ENCODE measurements at regions not wholly inside any gene's neighbourhood (a gene's known extent, or its start where the extent isn't known, plus 50 kb on each side); places are given as distances from the start of the nearest gene placed in this dataset.
A peak's percentile ranks its signal among the peaks of the same experiment; 100 is the strongest.

DNA sequence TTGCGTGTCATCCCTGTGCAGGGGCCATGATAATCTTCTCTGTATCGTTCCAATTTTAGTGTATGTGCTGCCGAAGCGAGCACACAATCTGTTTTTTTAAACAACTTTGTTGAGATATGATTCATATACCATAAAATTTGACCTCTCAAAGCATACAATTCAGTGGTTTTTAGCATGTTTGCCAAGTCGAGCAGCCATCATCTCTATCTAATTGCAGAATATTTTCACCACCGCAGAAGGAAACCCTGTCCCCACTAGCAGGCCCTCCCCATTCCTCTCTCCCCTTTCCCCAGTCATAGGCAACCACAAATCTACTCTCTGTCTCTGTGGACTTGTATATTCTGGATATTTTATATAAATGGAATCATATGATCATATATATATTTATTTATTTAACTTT lies 78.7 kb upstream of the TINAGL1 start:
- no peak for TF ChIP-seq MYC (IDR thresholded peaks at IDR 0.05; ENCODE audit: low read depth, low read length)
- TF ChIP-seq, protein P1, sequence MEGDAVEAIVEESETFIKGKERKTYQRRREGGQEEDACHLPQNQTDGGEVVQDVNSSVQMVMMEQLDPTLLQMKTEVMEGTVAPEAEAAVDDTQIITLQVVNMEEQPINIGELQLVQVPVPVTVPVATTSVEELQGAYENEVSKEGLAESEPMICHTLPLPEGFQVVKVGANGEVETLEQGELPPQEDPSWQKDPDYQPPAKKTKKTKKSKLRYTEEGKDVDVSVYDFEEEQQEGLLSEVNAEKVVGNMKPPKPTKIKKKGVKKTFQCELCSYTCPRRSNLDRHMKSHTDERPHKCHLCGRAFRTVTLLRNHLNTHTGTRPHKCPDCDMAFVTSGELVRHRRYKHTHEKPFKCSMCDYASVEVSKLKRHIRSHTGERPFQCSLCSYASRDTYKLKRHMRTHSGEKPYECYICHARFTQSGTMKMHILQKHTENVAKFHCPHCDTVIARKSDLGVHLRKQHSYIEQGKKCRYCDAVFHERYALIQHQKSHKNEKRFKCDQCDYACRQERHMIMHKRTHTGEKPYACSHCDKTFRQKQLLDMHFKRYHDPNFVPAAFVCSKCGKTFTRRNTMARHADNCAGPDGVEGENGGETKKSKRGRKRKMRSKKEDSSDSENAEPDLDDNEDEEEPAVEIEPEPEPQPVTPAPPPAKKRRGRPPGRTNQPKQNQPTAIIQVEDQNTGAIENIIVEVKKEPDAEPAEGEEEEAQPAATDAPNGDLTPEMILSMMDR (IDR thresholded peaks at IDR 0.05; ENCODE audit: low read depth, low read length): no peak
- no peak for TF ChIP-seq POLR2A (IDR thresholded peaks at IDR 0.05; ENCODE audit: extremely low read depth, insufficient read length)
- TF ChIP-seq, protein P2, sequence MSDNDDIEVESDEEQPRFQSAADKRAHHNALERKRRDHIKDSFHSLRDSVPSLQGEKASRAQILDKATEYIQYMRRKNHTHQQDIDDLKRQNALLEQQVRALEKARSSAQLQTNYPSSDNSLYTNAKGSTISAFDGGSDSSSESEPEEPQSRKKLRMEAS (IDR thresholded peaks at IDR 0.05; ENCODE audit: low read depth, low read length): no peak
- H3K4me3 ChIP-seq (ENCODE audit: low read depth, low read length): no peak overlapping the region
- no peak for DNase-seq (ENCODE audit: low read depth)

DNA sequence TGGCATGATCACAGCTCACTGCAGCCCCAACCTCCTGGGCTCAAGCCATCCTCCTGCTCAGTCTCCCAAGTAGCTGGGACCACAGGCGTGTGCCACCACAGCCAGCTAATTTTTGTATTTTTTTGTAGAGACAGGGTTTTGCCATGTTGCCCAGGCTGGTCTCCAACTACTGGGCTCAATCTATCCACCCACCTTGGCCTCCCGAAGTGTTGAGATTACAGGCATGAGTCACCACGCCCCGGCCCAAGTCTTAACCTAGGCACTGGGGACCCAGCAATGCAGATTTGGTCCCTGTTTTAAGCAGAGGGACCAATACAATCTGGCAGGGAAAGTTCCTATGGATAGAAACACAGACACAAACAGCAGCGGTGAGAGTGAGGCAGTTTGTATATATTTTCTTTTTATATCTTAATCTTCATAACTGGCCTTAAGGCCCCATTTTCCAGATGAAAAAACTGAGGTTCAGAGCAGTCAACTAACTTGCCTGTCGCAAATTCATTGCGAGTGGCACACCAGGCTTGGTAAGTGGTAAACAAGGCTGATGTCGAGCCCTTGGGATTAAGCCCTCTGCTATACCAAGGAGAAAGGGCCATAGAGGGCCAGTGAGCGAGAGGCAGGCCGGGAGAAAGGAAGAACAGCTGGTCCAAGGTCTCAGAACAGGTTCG lies 77.8 kb upstream of the TINAGL1 start:
- TF ChIP-seq MYC (IDR thresholded peaks at IDR 0.05; ENCODE audit: low read depth, low read length) (no peak), POLR2A (IDR thresholded peaks at IDR 0.05; ENCODE audit: extremely low read depth, insufficient read length) (no peak)
- TF ChIP-seq, protein P2 (IDR thresholded peaks at IDR 0.05; ENCODE audit: low read depth, low read length): no peak
- TF ChIP-seq, protein P1 (IDR thresholded peaks at IDR 0.05; ENCODE audit: low read depth, low read length): no peak
- H3K4me3 ChIP-seq (ENCODE audit: low read depth, low read length): no peak overlapping the region
- DNase-seq (ENCODE audit: low read depth): no peak

DNA sequence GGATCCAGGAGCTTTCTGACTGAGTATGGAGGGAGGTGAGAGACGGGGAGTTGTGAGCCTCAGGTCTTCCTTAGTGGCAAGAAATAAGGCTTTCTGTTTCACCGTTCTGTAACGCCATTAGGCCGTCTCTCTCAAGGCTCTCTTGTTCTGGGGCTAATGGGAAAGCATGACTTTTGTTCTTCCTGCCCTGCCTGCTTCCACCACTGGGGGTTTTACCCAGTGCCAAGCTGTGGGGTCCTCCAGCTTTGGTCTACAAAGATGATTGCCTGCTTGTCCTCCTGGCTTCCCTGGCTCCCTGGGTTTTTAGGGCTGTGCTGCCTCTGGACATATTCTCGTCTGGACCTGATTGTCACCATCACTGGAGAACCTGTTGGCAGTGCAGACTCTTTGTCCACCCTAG lies 74.8 kb upstream of the TINAGL1 start:
- DNase-seq (ENCODE audit: low read depth): no peak
- TF ChIP-seq POLR2A (IDR thresholded peaks at IDR 0.05; ENCODE audit: extremely low read depth, insufficient read length) (no peak), MYC (IDR thresholded peaks at IDR 0.05; ENCODE audit: low read depth, low read length) (no peak)
- TF ChIP-seq, protein P2 (IDR thresholded peaks at IDR 0.05; ENCODE audit: low read depth, low read length): no peak
- TF ChIP-seq, protein P1 (IDR thresholded peaks at IDR 0.05; ENCODE audit: low read depth, low read length): peak; percentile 11
- H3K4me3 ChIP-seq (ENCODE audit: low read depth, low read length): no peak overlapping the region

DNA sequence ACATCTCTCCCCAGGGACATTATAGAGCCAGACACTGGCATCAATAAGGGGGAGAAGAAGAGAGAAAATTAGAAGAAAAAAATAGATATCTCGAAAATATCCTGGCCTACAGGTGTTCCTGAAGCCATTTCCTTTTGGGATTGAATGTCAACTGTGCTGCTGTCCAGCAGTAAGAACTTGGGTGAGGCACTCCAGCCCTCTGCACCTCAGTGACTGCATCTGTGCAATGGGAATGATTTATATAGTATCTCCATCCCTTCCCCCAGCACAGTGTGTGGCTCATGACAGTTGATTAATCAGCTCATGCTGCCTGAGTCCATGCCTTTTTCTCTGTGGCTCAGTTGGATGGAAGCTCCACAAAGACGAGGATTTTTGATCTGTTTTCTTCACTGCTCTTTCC lies 74.1 kb upstream of the TINAGL1 start:
- TF ChIP-seq, protein P2 (IDR thresholded peaks at IDR 0.05; ENCODE audit: low read depth, low read length): no peak
- TF ChIP-seq POLR2A (IDR thresholded peaks at IDR 0.05; ENCODE audit: extremely low read depth, insufficient read length) (no peak), MYC (IDR thresholded peaks at IDR 0.05; ENCODE audit: low read depth, low read length) (no peak)
- TF ChIP-seq, protein P1 (IDR thresholded peaks at IDR 0.05; ENCODE audit: low read depth, low read length): no peak
- DNase-seq (ENCODE audit: low read depth): no peak
- H3K4me3 ChIP-seq (ENCODE audit: low read depth, low read length): no peak overlapping the region

DNA sequence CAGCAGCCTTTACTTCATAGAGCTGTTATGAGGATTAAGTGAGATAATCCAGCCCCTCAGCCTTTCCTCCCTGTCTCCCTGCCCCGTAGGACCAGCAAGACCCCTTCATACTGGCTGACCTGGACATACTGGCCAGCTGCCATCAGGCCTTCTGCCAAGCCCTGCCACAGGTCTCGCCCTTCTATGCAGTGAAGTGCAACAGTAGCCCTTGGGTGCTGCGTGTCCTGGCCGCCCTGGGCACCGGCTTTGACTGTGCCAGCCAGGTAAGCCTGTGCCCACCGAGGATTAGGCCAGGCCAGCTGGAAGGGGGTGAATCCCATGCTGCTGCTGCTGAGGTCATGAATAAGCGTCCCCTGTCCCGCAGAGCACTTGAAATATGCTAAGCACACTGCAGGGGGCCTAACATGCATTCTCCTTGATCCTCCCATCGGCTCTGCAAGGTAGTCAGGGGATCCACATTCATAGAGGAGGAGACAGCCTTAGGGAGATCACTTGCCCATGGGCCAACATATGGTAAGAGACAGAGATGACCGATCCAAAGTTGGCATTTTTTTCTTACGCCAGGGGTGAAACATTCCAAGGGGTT lies 73.3 kb upstream of the TINAGL1 start:
- no peak overlapping the region for H3K4me3 ChIP-seq (ENCODE audit: low read depth, low read length)
- no peak for DNase-seq (ENCODE audit: low read depth)
- TF ChIP-seq, protein P1 (IDR thresholded peaks at IDR 0.05; ENCODE audit: low read depth, low read length): no peak
- TF ChIP-seq MYC (IDR thresholded peaks at IDR 0.05; ENCODE audit: low read depth, low read length): no peak
- TF ChIP-seq, protein P2 (IDR thresholded peaks at IDR 0.05; ENCODE audit: low read depth, low read length): no peak
- no peak for TF ChIP-seq POLR2A (IDR thresholded peaks at IDR 0.05; ENCODE audit: extremely low read depth, insufficient read length)

Measured in NB4 (cell line).